Vagina (tissue), 2 donors: ENCODE measurements at regions not wholly inside any gene's neighbourhood (a gene's known extent, or its start where the extent isn't known, plus 50 kb on each side); places are given as distances from the start of the nearest gene placed in this dataset.

Source experiments
- POLR2A ChIP-seq, 2 donors: fragments of 450-650 bp; IDR thresholded peaks; one replicate each; pipeline ENCODE4 v1.6.1; 2017; ENCODE audit warnings: antibody characterized with exemption in 2 of 2, mild to moderate bottlenecking in 2 of 2, moderate library complexity in 2 of 2
- POLR2AphosphoS5 ChIP-seq, 2 donors: sonication (generic); formaldehyde crosslinking; IDR thresholded peaks; one replicate each; pipeline ENCODE4 v1.9.0; 2017; ENCODE audit warnings: antibody characterized with exemption in 2 of 2, mild to moderate bottlenecking in 2 of 2, low read depth in 1 of 2; ENCODE audit not compliant: insufficient read depth in 1 of 2
- TF ChIP-seq, protein P1 (sequence below), 3 experiments: fragments of 450-650 bp in 2 of 3; fragments of 200-600 bp in 1 of 3; sonication (generic) in 1 of 3; IDR thresholded peaks; one replicate each; pipeline ENCODE4 v1.5.1; 2017 to 2019; ENCODE audit warnings: antibody characterized with exemption in 3 of 3, mild to moderate bottlenecking in 2 of 3, moderate library complexity in 2 of 3

DNA sequence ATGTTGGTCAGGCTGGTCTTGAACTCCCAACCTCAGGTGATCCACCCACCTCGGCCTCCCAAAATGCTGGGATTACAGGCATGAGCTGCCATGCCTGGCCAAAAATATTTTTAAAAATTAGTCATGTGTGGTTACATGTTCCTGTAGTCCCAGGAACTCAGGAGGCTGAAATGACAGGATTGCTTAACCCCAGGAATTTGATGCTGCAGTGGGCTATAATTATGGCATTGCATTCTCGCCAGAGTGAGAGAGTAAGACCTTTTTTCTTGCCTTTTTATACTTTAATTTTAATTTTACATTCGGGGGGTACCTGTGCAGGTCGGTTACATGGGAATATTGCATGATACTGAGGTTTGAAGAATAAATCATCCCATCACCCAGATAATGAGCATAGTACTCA lies 86.6 kb upstream of the ZNF92 start:
- TF ChIP-seq, protein P1, sequence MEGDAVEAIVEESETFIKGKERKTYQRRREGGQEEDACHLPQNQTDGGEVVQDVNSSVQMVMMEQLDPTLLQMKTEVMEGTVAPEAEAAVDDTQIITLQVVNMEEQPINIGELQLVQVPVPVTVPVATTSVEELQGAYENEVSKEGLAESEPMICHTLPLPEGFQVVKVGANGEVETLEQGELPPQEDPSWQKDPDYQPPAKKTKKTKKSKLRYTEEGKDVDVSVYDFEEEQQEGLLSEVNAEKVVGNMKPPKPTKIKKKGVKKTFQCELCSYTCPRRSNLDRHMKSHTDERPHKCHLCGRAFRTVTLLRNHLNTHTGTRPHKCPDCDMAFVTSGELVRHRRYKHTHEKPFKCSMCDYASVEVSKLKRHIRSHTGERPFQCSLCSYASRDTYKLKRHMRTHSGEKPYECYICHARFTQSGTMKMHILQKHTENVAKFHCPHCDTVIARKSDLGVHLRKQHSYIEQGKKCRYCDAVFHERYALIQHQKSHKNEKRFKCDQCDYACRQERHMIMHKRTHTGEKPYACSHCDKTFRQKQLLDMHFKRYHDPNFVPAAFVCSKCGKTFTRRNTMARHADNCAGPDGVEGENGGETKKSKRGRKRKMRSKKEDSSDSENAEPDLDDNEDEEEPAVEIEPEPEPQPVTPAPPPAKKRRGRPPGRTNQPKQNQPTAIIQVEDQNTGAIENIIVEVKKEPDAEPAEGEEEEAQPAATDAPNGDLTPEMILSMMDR (IDR thresholded peaks at IDR 0.05) = no peak
- TF ChIP-seq POLR2A (IDR thresholded peaks at IDR 0.05) (no peak), POLR2AphosphoS5 (IDR thresholded peaks at IDR 0.05; ENCODE audit: insufficient read depth in 1 of 2, low read depth in 1 of 2) (no peak)
